VCaP (cell line): ENCODE measurements at regions not wholly inside any gene's neighbourhood (a gene's known extent, or its start where the extent isn't known, plus 50 kb on each side); places are given as distances from the start of the nearest gene placed in this dataset.

Experiments used
- H3K27ac ChIP-seq: fragments of 450-650 bp; 2 replicates; pipeline ENCODE4 v1.5.1; 2017
- CTCF ChIP-seq: fragments of 450-650 bp; conservative IDR thresholded peaks from 2 replicates; pipeline ENCODE4 v1.5.1; 2017; ENCODE audit warnings: mild to moderate bottlenecking, moderate library complexity

- no peak overlapping the region for H3K27ac ChIP-seq
- no peak for TF ChIP-seq CTCF
These were observed 542.1 kb downstream of the ADCYAP1 start for GRCh38 chr18:1446765-1447164.

- no peak overlapping the region for H3K27ac ChIP-seq
- no peak for TF ChIP-seq CTCF
These were observed 548.1 kb downstream of the ADCYAP1 start for GRCh38 chr18:1452821-1453220.

- no peak for TF ChIP-seq CTCF
- H3K27ac ChIP-seq = no peak overlapping the region
These were observed 550.9 kb downstream of the ADCYAP1 start for GRCh38 chr18:1455605-1456004.

- H3K27ac ChIP-seq = no peak overlapping the region
- TF ChIP-seq CTCF = no peak
These were observed 553.9 kb downstream of the ADCYAP1 start for GRCh38 chr18:1458547-1458946.

GRCh38 chr18:1463981-1464380 is 559.3 kb downstream of the ADCYAP1 start:
- TF ChIP-seq CTCF = no peak
- H3K27ac ChIP-seq = peak overlapping the region; percentile 17; the same call in 1 of the 2 replicates

- H3K27ac ChIP-seq = peak overlapping the region; percentile 17; the same call in 1 of the 2 replicates
- TF ChIP-seq CTCF = no peak
These were observed 560.0 kb downstream of the ADCYAP1 start for GRCh38 chr18:1464444-1465217.

- H3K27ac ChIP-seq = no peak overlapping the region
- no peak for TF ChIP-seq CTCF
These were observed 561.4 kb downstream of the ADCYAP1 start for GRCh38 chr18:1466035-1466434.
